NCI-H510A (cell line): ENCODE measurements at regions not wholly inside any gene's neighbourhood (a gene's known extent, or its start where the extent isn't known, plus 50 kb on each side); places are given as distances from the start of the nearest gene placed in this dataset.

Source experiments
- DNase-seq: peaks from one replicate; lab custom pipeline; 2025; lab: John Stamatoyannopoulos, UW

DNA sequence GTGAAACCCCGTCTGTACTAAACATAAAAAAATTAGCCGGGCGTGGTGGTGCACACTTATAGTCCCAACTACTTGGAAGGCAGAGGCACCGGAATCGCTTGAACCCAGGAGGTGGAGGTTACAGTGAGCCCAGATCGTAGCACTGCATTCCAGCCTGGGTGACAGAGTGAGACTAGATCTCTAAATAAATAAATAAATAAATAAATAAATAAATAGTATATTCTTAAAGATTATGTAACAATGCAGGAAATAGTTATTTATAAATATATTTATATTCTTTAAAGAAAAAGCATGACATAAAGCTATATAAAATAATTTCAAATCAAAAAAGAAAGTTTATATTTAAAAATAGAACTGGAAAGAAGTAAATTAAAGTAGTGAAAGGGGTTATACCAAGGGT lies 76.4 kb downstream of the MBL2 start:
- DNase-seq: no peak

GRCh38 chr10:52701647-52702046 lies 70.9 kb downstream of the MBL2 start:
- DNase-seq: no peak

- no peak for DNase-seq
Measured at GRCh38 chr10:52703451-52703850, 69.1 kb downstream of the MBL2 start.

GRCh38 chr10:52703898-52704297 lies 68.7 kb downstream of the MBL2 start:
- no peak for DNase-seq

- DNase-seq: no peak
Measured at GRCh38 chr10:52706332-52707070, 66.1 kb downstream of the MBL2 start.
